Stimulated activated effector memory CD8-positive, alpha-beta T cell treated with anti-CD3 and anti-CD28 coated beads, Interleukin-12 subunit alpha, Interleukin-12 subunit beta, amount 100 ng/mL, for 72 hours (primary cell): ENCODE measurements at regions not wholly inside any gene's neighbourhood (a gene's known extent, or its start where the extent isn't known, plus 50 kb on each side); places are given as distances from the start of the nearest gene placed in this dataset.

Experiments used
- ATAC-seq: fragments of 150-1000 bp; cut with Tn5 transposase; 2 replicates; pipeline ENCODE4 v1.10.0; 2021
- DNase-seq, 2 donors: peaks; one replicate each; pipeline ENCODE4 v3.0.0; 2021 to 2022; ENCODE audit warnings: low spot score in 2 of 2
- H3K27ac Mint-ChIP-seq: one replicate; pipeline ENCODE4 v1.8.0; 2022; ENCODE audit warnings: mild to moderate bottlenecking, mixed read lengths
- H3K36me3 Mint-ChIP-seq: one replicate; pipeline ENCODE4 v1.8.0; 2022; ENCODE audit warnings: mild to moderate bottlenecking, mixed read lengths
- H3K4me1 Mint-ChIP-seq: one replicate; pipeline ENCODE4 v1.8.0; 2022; ENCODE audit warnings: mixed read lengths
- H3K4me3 Mint-ChIP-seq: one replicate; pipeline ENCODE4 v1.8.0; 2022; ENCODE audit warnings: mild to moderate bottlenecking, mixed read lengths
- H3K9me3 Mint-ChIP-seq: one replicate; pipeline ENCODE4 v1.8.0; 2022; ENCODE audit warnings: mixed read lengths

DNA sequence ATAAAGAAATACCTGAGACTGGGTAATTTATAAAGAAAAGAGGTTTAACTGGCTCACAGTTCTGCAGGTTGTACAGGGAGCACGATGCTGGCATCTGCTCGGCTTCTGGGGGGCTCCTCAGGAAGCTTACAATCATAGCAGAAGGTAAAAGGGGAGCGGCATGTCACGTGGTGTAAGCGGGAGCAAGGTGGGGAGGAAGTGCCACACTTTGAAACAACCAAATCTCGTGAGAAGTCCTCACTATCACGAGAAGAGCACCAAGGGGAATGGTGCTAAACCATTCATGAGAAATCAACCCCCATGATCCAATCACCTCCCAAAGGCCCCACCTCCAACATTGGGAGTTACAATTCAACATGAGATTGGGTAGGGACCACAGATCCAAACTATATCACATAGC, 67.7 kb downstream of the AKR1B1 start:
- no peaks in the 10 kb centered on the region for H3K4me1 Mint-ChIP-seq
- no peak overlapping the region for H3K4me3 Mint-ChIP-seq
- no peaks in the 10 kb centered on the region for H3K9me3 Mint-ChIP-seq
- ATAC-seq (no peak), DNase-seq (no peak)
- no peaks in the 10 kb centered on the region for H3K36me3 Mint-ChIP-seq
- no peak overlapping the region for H3K27ac Mint-ChIP-seq

DNA sequence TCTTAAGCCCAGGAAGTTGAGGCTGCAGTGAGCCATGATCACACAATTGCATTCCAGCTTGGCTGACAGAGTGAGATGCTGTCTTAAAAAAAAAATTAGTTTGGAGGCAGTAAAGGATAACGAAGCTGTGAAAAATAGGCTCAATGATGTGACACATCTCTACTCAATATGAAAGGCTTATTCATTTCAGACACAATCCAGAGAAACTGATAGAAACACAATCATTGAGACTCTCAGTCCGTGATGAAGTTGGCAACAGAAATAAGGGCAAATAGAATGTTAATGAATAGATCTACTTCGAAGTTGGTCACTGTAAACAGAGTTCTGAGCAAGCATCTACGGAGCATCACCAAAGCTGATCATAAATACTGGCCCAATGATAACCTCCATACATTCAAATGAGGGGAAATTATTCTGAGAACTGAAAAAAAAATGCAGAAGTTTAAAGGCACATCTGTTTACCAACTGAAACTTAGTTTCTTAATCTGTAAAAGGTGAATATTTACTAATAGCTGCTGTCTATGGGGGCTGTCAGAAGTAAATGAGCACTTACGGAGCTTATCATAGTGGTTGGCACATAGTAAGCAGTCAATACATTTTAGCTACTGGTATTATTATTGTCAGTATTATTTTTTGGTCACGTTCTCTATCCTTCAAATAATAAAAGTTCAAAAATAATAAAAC, 70.4 kb downstream of the AKR1B1 start:
- Mint-ChIP-seq H3K4me3 (no peak overlapping the region), H3K9me3 (no peaks in the 10 kb centered on the region), H3K4me1 (no peaks in the 10 kb centered on the region), H3K27ac (no peak overlapping the region), H3K36me3 (no peaks in the 10 kb centered on the region)
- ATAC-seq: no peak
- no peak for DNase-seq

DNA sequence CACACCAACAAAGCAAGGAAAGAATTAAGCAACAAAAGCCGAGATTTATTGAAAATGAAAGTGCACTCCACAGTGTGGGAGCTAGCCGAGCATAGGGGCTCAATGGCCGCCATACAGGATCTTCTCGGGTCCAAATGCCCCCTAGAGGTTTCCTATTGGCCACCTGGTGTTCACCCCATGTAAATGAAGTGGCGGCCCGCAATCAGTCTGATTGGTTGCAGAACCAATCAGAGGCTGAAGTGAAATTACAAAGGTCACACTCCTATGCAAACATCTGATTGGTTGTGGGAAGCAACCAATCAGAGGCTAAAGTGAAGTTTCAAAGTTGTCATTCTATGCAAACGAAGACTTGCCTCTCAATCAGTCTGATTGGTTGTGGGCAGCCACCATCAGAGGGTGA, 61.8 kb upstream of the SLC35B4 start:
- Mint-ChIP-seq H3K36me3 (no peaks in the 10 kb centered on the region), H3K4me3 (no peak overlapping the region), H3K27ac (no peak overlapping the region), H3K4me1 (no peaks in the 10 kb centered on the region), H3K9me3 (no peaks in the 10 kb centered on the region)
- DNase-seq (no peak), ATAC-seq (no peak)

DNA sequence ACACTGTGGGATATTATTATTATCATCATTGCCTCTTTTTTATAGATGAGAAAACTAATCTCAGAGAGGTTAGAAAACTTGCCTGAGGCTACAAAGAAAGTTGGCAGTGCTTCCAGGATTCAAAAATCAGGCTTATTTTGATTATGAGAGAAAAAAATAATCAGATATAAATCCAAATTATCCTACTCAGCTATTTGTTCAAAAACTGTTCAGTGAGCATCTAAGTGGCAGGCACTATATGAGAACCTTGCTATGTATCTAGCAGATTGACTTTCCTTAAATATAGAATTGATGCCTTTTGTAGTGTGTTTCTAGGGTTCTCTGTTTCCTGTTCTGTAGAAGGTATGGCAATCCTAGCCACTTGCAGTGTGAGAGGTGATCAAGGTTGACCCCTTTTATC, 60.0 kb upstream of the SLC35B4 start:
- no peaks in the 10 kb centered on the region for H3K36me3 Mint-ChIP-seq
- no peak for ATAC-seq
- no peaks in the 10 kb centered on the region for H3K9me3 Mint-ChIP-seq
- H3K4me1 Mint-ChIP-seq: no peaks in the 10 kb centered on the region
- no peak overlapping the region for H3K27ac Mint-ChIP-seq
- DNase-seq: no peak
- no peak overlapping the region for H3K4me3 Mint-ChIP-seq

DNA sequence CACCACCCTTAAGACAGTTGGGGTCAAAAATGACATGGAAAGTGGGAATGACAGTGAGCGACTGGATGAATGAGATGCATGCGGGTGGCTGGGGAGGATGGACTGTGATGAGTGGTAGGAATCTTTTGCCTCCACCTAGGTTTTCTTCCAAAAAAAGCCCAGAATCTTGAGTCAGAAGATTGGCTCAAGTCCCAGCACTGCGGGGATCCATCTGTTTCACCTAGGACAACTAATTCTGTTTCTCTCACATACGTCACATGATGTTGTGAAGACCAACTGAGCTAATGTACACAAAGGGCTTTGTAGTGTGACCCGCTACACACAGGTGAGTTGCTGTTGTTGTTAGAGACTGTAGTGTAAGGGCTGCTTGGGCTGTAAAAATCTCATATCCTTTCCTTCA, 58.5 kb upstream of the SLC35B4 start:
- H3K4me1 Mint-ChIP-seq: no peaks in the 10 kb centered on the region
- ATAC-seq: no peak
- no peak overlapping the region for H3K27ac Mint-ChIP-seq
- no peak for DNase-seq
- no peak overlapping the region for H3K4me3 Mint-ChIP-seq
- H3K9me3 Mint-ChIP-seq: no peaks in the 10 kb centered on the region
- no peaks in the 10 kb centered on the region for H3K36me3 Mint-ChIP-seq

DNA sequence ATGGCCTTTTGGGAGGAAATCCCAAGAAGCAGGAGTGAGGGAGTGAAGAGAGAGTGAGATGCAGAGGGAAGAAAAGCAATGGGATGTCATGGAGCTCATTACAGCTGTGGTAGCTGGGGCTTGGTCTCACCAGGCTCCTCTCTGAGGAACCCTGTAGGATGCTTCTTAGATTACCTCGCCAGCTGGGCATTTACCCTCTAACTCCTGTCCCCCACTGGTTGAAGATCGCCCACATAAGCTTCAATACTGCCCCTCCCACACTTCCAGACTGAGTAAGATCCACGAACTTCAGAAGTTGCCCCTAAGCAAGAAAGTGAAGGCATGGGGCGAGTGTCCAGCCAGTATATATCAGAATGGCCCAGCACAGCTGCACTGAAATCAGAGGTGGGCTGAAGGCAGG, 58.1 kb upstream of the SLC35B4 start:
- Mint-ChIP-seq H3K36me3 (no peaks in the 10 kb centered on the region), H3K4me3 (no peak overlapping the region), H3K9me3 (no peaks in the 10 kb centered on the region), H3K27ac (no peak overlapping the region), H3K4me1 (no peaks in the 10 kb centered on the region)
- DNase-seq (no peak), ATAC-seq (peak; percentile 31)

DNA sequence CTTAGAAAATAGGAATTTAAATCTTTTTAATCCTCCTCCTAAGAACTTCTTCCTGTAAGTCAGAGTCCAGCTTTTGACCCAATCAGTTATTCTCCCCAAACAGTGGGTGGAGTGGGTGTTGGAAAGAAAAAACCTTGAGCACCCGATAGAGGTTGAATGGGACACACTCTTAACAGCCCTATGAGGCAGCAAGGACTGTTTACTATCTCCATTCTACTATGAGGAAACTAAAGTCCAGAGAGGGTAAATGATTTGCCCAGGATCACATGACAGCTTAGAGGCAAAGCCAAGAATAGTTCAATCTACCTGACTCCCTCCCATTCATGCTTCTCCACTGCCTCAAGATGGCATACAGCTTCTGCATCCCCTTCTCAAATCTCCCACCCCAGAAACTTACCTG, 57.6 kb upstream of the SLC35B4 start:
- DNase-seq: no peak
- Mint-ChIP-seq H3K4me3 (no peak overlapping the region), H3K36me3 (no peaks in the 10 kb centered on the region), H3K9me3 (no peaks in the 10 kb centered on the region), H3K27ac (no peak overlapping the region), H3K4me1 (no peaks in the 10 kb centered on the region)
- ATAC-seq: no peak

DNA sequence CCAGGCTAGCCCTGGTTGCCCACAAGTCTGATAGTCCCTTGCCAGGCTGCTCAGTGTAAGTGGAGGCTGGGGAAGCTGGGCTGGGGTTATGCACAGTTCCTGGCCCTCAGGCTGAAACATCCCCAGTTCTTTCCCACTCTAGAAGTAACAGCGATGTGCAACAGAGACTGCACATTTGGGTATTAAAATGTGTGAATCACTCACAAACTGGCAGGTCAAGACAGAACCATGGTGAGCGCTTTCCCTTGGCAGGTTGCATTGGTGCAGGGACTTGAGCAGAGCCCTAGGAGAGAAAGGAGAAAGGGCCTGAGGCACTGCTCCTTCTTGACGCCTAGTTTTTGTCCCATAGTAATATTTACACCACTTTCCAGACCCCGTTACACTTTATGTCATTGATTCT, 56.1 kb upstream of the SLC35B4 start:
- Mint-ChIP-seq H3K27ac (no peak overlapping the region), H3K9me3 (no peaks in the 10 kb centered on the region), H3K4me3 (no peak overlapping the region), H3K4me1 (no peaks in the 10 kb centered on the region), H3K36me3 (no peaks in the 10 kb centered on the region)
- DNase-seq: no peak
- no peak for ATAC-seq

DNA sequence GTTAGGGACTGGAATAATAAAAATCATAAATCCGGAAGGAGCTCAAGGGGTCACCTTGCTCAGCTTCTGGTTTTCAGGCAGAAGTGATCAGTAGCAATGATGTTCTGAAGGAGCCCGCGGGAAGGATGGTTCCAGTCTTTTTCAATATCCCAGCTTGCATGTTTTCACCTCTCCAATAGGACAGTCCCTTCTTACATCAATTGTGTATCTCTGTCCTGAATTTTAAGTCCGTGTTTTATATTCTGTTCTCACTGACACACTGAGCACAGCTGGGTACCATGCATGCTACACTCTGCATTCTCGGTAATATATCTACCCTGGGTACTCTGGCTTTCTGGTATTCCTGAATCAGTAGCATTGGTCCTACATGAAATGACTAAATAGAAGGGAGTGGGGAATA, 55.2 kb upstream of the SLC35B4 start:
- Mint-ChIP-seq H3K36me3 (no peaks in the 10 kb centered on the region), H3K4me1 (no peaks in the 10 kb centered on the region), H3K27ac (no peak overlapping the region), H3K9me3 (no peaks in the 10 kb centered on the region), H3K4me3 (no peak overlapping the region)
- ATAC-seq (no peak), DNase-seq (no peak)

DNA sequence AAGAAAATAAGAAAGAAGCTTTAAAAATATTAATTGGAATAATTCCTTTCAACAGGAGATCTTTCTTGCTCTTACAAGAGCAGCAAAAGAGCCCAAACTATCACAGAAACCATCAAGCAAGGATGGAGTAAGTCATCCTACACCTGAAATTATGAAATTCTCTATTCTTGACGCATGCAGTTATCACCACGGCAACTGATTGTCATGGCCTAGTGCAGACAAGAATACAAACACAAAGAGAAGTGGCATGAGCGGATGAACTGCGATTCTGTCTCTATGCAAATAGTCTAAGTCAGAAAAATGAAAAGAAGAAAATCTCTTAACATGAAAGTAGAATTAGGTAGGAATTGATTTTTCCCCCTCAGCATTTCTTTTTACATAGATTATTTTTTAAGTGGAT, 54.8 kb upstream of the SLC35B4 start:
- no peaks in the 10 kb centered on the region for H3K4me1 Mint-ChIP-seq
- no peaks in the 10 kb centered on the region for H3K36me3 Mint-ChIP-seq
- H3K27ac Mint-ChIP-seq: no peak overlapping the region
- ATAC-seq (no peak), DNase-seq (no peak)
- H3K4me3 Mint-ChIP-seq: no peak overlapping the region
- no peaks in the 10 kb centered on the region for H3K9me3 Mint-ChIP-seq

DNA sequence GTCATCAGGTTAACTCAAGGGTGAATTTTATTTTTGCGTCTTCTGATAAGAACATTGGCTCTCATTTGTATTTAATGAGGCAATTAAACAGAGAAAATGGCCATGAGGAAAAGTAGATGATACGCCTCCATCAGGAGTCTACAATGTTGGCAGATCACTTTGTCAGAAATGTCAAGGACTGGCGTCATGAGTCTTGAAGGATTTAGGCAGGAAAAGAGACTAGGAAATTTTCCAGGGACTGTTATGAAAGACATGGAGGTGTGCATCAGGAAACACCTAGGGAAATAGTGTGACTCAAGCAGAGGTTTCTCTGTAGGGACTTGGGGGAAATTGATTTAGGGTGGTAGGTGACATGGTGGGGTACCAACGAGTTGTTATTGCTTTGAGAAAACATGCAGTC, 53.4 kb upstream of the SLC35B4 start:
- no peaks in the 10 kb centered on the region for H3K36me3 Mint-ChIP-seq
- H3K4me1 Mint-ChIP-seq: no peaks in the 10 kb centered on the region
- H3K9me3 Mint-ChIP-seq: no peaks in the 10 kb centered on the region
- DNase-seq: no peak
- no peak overlapping the region for H3K4me3 Mint-ChIP-seq
- no peak for ATAC-seq
- no peak overlapping the region for H3K27ac Mint-ChIP-seq

DNA sequence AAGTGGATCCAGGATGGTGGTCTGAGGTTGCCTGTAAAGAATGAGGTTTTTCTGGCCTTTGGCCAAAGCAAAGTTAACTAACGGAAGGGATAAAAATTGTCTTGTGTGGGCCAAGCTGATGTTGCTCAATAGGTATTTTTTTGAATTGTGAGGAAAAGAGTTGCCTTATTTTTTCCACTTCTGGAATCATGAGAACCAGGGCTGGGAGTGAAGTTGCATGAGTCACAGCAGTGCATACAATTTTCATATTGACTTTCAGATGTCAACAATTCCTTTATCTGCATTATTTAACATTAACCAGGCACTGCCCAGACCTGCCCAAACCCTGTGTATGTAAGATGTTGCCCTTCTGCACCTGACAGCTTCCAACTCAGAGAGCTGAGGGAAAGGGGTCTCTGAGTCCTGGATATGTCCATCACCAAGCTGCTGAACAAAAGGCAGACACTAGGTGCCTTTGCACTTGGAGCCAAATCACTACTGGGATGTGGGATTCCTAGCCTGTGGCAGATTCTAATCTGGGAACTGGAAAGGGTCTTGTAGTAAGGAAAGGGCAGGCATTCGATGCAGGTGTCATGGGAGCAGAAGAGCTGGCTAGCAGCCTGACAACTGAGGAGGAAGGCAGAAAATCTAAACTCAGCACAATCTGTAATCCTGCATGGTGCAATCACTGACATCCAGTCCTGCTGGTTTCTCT, 52.3 kb upstream of the SLC35B4 start:
- Mint-ChIP-seq H3K27ac (no peak overlapping the region), H3K4me3 (no peak overlapping the region), H3K4me1 (no peaks in the 10 kb centered on the region), H3K9me3 (no peaks in the 10 kb centered on the region), H3K36me3 (no peaks in the 10 kb centered on the region)
- no peak for ATAC-seq
- DNase-seq: no peak

DNA sequence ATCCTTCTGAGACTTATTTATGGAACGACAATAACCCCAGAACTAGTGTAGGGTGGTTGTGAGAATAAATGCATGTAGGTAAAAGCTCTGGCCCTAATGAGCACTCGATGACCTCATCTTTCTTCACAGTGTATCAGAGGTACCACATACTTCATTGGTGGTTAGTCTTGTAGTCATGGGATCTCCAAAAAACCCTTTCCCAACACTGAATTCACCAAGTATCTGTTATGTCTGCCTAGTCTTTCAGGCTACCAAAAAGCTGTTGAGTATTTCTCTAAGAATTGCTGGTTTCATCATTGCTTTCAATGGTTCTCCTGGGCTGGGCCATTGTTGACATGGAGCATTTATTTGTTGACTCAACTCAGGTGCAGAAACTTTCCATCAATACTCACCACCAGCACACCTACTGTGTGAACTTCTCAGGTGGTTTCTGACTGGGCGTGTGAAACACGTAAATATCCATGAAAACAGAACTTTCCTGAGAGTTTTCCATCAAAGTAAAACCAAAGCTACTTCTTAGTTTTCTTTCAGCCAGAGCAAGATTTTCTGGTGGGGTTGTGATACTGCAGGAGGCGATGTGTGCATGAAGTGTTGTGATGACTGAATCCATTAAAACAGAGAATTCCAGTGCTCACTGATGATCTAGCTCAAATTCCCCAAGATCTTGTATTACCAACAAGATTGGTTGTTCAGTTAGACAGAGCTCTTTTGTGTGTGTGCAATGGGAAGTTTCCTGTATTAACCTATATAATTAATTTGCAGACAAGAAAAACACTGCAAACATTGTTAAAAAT, 51.4 kb upstream of the SLC35B4 start:
- H3K9me3 Mint-ChIP-seq: no peaks in the 10 kb centered on the region
- H3K36me3 Mint-ChIP-seq: no peaks in the 10 kb centered on the region
- no peaks in the 10 kb centered on the region for H3K4me1 Mint-ChIP-seq
- no peak overlapping the region for H3K27ac Mint-ChIP-seq
- DNase-seq (no peak), ATAC-seq (no peak)
- H3K4me3 Mint-ChIP-seq: no peak overlapping the region
